ENCODE measurements at regions not wholly inside any gene's neighbourhood (a gene's known extent, or its start where the extent isn't known, plus 50 kb on each side); places are given as distances from the start of the nearest gene placed in this dataset.
"Not testable (repeated sequence)": the region's sequence is repeated elsewhere in the genome, so short reads cannot be mapped to it uniquely, and the experiment has no call there.

DNA sequence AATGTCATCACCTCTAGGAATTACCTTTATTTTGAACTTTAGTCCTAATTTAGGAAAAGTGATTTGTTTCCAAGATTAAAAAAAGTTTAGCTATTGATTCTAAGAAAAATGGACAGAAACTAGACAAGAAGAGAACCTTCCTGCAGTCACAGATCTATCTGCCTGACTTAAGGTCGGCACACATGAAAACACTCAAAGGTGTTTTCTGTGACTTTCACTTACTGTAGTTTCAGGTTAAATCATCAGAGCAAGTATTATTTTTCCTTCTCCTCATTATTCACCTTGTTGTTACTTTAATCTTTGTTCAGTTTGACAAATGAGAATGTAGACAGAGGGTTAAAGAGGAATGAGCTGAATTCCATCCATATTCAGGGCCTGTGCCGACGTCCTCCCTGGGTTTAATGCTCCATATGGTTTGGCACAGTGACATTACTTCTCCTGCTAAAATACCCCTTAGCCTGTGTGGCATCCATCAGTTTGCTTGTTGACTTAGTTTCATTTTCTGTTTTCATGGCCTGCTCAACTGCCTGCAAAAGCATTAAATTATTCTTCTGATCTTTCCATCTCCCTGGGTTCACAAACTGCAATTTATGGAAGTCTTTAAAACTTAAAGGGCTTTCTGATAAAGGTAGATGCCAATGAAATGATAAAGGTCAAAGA lies 352.7 kb downstream of the NKX6-1 start:
- H3K36me3 Mint-ChIP-seq (ENCODE audit: low read depth) = no peaks in the 10 kb centered on the region
- no peak overlapping the region for H3K4me3 Mint-ChIP-seq
- H3K27me3 Mint-ChIP-seq = no peaks in the 10 kb centered on the region
- CTCF ChIA-PET = no interaction called here
- H3K4me1 Mint-ChIP-seq = no peaks in the 10 kb centered on the region
- POLR2A ChIA-PET = no interaction called here
- H3K27ac Mint-ChIP-seq = no peak overlapping the region
- DNase-seq = no peak
- no peaks in the 10 kb centered on the region for H3K9me3 Mint-ChIP-seq

GRCh38 chr4:84145176-84145575 lies 353.9 kb downstream of the NKX6-1 start:
- CTCF ChIA-PET = no interaction called here
- POLR2A ChIA-PET = no interaction called here
- no peaks in the 10 kb centered on the region for H3K36me3 Mint-ChIP-seq (ENCODE audit: low read depth)
- no peaks in the 10 kb centered on the region for H3K9me3 Mint-ChIP-seq
- no peak for DNase-seq
- H3K27ac Mint-ChIP-seq = no peak overlapping the region
- H3K4me3 Mint-ChIP-seq = no peak overlapping the region
- no peaks in the 10 kb centered on the region for H3K27me3 Mint-ChIP-seq
- no peaks in the 10 kb centered on the region for H3K4me1 Mint-ChIP-seq

DNA sequence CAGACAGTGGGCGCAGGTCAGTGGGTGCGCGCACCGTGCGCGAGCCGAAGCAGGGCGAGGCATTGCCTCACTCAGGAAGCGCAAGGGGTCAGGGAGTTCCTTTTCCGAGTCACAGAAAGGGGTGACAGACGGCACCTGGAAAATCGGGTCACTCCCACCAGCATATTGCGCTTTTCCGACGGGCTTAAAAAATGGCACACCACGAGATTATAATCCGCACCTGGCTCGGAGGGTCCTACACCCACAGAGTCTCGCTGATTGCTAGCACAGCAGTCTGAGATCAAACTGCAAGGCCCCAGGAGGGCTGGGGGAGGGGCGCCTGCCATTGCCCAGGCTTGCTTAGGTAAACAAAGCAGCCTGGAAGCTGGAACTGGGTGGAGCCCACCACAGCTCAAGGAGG lies 372.2 kb downstream of the NKX6-1 start:
- H3K9me3 Mint-ChIP-seq; H3K4me3 Mint-ChIP-seq; H3K27ac Mint-ChIP-seq; H3K27me3 Mint-ChIP-seq; DNase-seq; H3K36me3 Mint-ChIP-seq (ENCODE audit: low read depth); POLR2A ChIA-PET; CTCF ChIA-PET; H3K4me1 Mint-ChIP-seq: not testable (repeated sequence)

DNA sequence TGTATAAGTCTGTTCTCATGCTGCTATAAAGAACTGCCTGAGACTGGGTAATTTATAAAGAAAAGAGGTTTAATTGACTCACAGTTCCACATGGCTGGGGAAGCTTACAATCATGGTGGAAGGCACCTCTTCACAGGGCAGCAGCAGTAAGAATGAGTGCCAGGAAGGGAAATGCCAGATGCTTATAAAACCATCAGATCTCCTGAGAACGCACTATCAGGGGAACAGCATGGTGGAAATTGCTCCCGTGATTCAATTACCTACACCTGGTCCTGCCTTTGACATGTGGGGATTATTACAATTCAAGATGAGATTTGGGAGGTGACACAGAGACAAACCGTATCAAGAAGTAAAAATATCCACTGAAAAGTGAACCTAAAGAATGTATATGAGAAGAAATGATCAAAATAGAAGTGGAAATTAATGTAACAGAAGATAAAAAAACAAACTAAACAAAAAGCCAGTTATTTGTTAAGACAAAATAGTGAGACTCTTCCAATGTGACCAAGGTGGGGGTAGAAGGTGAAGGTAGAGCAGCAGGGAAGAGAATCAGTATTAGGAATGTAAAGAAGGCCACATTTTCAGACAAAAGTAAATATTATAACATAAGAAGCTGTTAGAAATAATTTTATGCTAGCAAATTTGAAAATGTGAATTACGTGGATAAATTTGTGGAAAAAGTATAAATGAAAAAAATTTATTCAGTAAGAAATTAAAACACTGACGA lies 372.9 kb downstream of the NKX6-1 start:
- POLR2A ChIA-PET = no interaction called here
- Mint-ChIP-seq H3K9me3 (peaks cover 4% of the 10 kb centered on the region), H3K36me3 (ENCODE audit: low read depth) (no peaks in the 10 kb centered on the region), H3K27me3 (no peaks in the 10 kb centered on the region), H3K4me1 (no peaks in the 10 kb centered on the region), H3K4me3 (no peak overlapping the region), H3K27ac (no peak overlapping the region)
- CTCF ChIA-PET = no interaction called here
- no peak for DNase-seq

DNA sequence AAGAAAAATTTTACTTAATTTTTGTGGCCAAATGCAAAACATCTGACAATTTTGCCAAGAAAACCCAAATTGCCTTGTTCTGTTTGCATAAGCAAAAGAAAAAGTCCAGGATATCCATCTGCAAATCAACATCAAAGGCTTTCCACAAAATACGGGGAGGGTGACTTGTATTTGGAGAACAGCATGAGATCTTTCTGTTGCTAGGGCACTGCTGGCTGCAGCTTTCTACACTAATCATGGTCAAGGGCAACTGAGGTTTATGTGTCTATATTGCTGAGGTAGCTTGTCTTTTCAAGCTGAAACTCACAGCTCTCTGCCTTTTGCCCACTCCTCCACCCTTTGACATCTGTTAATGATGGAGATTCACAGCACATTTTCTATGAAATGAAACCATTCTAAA lies 389.1 kb downstream of the NKX6-1 start:
- Mint-ChIP-seq H3K36me3 (ENCODE audit: low read depth) (no peaks in the 10 kb centered on the region), H3K9me3 (no peaks in the 10 kb centered on the region), H3K27ac (no peak overlapping the region), H3K4me1 (no peaks in the 10 kb centered on the region), H3K27me3 (no peaks in the 10 kb centered on the region), H3K4me3 (no peak overlapping the region)
- CTCF ChIA-PET = no interaction called here
- no peak for DNase-seq
- POLR2A ChIA-PET = no interaction called here

DNA sequence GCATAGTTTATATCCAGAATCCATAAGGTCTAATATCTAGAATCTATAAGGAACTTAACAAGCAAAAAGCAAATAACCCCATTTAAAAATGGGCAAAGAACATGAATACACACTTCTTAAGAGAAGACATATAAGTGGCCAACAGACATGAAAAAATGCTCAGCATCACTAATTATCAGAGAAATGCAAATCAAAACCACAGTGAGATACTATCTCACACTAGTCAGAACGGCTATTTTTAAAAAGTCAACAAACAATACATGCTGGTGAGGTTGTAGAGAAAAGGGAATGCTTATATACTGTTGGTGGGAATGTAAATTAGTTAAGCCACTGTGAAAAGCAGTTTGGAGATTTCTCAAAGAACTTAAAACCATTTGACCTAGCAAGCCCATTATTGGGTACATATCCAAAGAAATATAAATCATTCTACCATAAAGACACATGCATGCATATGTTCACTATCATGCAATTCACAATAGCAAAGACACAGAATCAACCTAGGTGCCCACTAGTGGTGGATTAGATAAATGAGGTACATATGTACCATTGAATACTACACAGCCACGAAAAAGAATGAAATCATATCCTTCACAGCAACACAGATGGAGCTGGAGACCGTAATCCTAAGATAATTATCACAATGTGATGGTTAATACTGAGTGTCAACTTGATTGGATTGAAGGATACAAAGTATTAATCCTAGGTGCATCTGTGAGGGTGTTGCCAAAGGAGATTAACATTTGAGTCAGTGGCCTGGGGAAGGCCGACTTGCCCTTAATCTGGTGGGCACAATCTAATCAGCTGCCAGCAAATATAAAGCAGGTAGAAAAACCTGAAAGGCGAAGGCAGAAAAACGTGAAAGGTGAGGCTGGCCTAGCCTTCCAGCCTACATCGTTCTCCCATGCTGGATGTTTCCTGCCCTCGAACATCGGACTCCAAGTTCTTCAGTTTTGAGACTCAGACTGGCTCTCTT lies 397.2 kb downstream of the NKX6-1 start:
- DNase-seq; H3K36me3 Mint-ChIP-seq (ENCODE audit: low read depth); H3K9me3 Mint-ChIP-seq; CTCF ChIA-PET; H3K27ac Mint-ChIP-seq; H3K4me1 Mint-ChIP-seq; H3K4me3 Mint-ChIP-seq; H3K27me3 Mint-ChIP-seq; POLR2A ChIA-PET: not testable (repeated sequence)

GRCh38 chr4:84100071-84100470 lies 399.0 kb downstream of the NKX6-1 start:
- no peaks in the 10 kb centered on the region for H3K4me1 Mint-ChIP-seq
- no peaks in the 10 kb centered on the region for H3K9me3 Mint-ChIP-seq
- H3K27ac Mint-ChIP-seq = no peak overlapping the region
- no peaks in the 10 kb centered on the region for H3K36me3 Mint-ChIP-seq (ENCODE audit: low read depth)
- H3K27me3 Mint-ChIP-seq = no peaks in the 10 kb centered on the region
- CTCF ChIA-PET = no interaction called here
- DNase-seq = no peak
- H3K4me3 Mint-ChIP-seq = no peak overlapping the region
- POLR2A ChIA-PET = no interaction called here

DNA sequence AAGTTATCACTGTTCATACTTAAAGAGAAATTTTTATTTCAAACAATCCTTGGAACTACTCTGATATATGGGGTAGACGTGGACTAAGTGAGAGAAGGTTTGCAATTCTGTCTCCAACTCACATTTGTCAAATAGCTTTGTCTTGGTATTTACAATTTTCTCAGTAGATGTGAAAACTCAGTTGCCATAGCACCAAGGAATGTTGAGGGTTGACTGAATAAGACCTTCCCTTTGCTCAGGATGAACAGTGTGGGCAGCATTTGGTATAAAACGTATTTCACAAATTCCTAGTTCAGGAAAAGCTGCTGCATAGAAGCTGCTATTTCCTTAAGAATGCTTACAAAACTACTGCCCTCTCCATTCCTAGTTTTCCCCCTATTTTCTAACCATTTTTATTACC lies 399.5 kb downstream of the NKX6-1 start:
- H3K27me3 Mint-ChIP-seq = no peaks in the 10 kb centered on the region
- no peaks in the 10 kb centered on the region for H3K4me1 Mint-ChIP-seq
- DNase-seq = no peak
- ChIA-PET CTCF (no interaction called here), POLR2A (no interaction called here)
- H3K36me3 Mint-ChIP-seq (ENCODE audit: low read depth) = no peaks in the 10 kb centered on the region
- no peaks in the 10 kb centered on the region for H3K9me3 Mint-ChIP-seq
- no peak overlapping the region for H3K4me3 Mint-ChIP-seq
- H3K27ac Mint-ChIP-seq = no peak overlapping the region

DNA sequence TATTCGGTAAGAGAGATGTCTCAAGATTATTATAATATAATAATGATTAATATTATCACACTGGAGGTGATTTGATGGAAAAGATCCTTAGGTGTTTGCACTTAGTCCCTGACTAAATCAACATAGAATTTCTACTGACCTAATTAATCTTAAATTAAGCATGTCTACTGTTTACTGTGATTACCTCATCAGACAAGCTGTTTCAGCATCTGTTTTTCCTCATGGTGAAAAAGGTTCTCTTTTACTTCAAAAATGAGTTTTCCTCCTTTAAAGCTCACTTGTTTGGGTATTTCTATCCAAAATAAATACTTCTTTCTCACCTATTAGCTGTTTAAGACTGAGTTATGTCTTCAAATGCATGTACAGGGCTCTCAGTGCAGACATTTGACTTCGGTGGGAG lies 407.8 kb downstream of the NKX6-1 start:
- Mint-ChIP-seq H3K4me1 (no peaks in the 10 kb centered on the region), H3K9me3 (no peaks in the 10 kb centered on the region), H3K36me3 (ENCODE audit: low read depth) (no peaks in the 10 kb centered on the region), H3K27me3 (no peaks in the 10 kb centered on the region), H3K27ac (no peak overlapping the region), H3K4me3 (no peak overlapping the region)
- no peak for DNase-seq
- ChIA-PET POLR2A (no interaction called here), CTCF (no interaction called here)

DNA sequence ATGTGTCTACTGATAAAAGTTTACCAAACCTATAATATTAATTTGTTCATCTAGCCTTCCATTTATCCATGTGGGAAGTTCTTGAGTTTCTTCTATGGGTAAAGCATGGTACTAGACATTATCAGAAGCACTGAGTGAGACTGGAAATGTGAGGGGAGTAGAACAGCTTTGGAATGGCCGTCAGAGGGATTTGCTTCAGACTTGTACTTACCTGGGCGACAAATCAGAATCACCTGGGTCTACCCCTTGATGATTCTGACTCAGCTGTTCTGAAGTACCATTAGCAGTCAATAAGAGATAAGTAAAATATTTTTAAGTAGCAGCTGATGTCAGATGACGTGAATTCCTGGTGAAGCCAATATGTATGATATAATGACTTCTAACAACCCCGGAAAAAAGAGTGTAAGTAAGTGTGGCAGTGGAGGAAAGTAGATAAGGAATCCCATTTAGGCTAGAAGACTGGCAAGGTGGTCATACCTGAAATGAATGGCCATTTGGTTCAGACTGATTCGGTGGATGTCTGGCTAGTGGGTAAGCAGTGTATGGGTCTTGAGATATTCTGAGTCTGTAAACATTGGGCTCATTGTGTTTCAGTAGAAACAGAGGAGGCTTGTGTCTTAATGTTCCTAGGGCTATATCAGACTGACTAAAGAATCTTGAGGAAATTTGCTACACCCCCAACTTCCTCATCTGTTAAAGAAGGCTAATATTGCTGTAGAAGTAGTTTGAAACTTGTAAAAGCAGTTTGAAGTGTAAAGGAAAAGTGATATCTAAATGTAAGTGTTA lies 409.2 kb downstream of the NKX6-1 start:
- H3K9me3 Mint-ChIP-seq = no peaks in the 10 kb centered on the region
- no peaks in the 10 kb centered on the region for H3K36me3 Mint-ChIP-seq (ENCODE audit: low read depth)
- CTCF ChIA-PET = no interaction called here
- no peaks in the 10 kb centered on the region for H3K4me1 Mint-ChIP-seq
- no peak overlapping the region for H3K4me3 Mint-ChIP-seq
- no peaks in the 10 kb centered on the region for H3K27me3 Mint-ChIP-seq
- no peak overlapping the region for H3K27ac Mint-ChIP-seq
- DNase-seq = no peak
- POLR2A ChIA-PET = no interaction called here

- CTCF ChIA-PET = no interaction called here
- Mint-ChIP-seq H3K4me3 (no peak overlapping the region), H3K4me1 (no peaks in the 10 kb centered on the region), H3K9me3 (peaks cover 4% of the 10 kb centered on the region), H3K36me3 (ENCODE audit: low read depth) (no peaks in the 10 kb centered on the region), H3K27ac (no peak overlapping the region), H3K27me3 (no peaks in the 10 kb centered on the region)
- no peak for DNase-seq
- POLR2A ChIA-PET = no interaction called here
Observed at GRCh38 chr4:84085986-84086385, 413.1 kb downstream of the NKX6-1 start.

DNA sequence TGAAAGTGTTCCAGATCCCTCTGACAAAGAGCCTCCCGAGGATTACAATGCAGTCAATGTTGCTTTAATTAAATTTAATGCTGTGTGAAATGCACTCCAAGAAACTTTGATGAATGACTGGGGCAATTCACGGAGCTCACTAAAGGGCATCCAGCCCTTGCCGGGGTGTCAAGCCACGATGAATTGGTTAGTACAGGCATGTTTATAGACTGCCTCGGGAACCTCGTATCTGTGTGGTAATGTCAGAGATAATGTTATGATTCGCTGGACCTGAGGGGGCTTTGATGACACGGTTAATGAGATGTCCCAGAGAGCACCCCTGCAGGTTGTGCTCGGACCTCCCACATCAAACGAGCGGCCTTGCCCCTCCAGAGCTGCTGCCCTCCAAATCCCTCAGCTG lies 428.8 kb downstream of the NKX6-1 start:
- Mint-ChIP-seq H3K4me1 (no peaks in the 10 kb centered on the region), H3K27ac (no peak overlapping the region), H3K4me3 (no peak overlapping the region), H3K9me3 (no peaks in the 10 kb centered on the region), H3K27me3 (no peaks in the 10 kb centered on the region), H3K36me3 (ENCODE audit: low read depth) (no peaks in the 10 kb centered on the region)
- ChIA-PET POLR2A (no interaction called here), CTCF (no interaction called here)
- DNase-seq = no peak

DNA sequence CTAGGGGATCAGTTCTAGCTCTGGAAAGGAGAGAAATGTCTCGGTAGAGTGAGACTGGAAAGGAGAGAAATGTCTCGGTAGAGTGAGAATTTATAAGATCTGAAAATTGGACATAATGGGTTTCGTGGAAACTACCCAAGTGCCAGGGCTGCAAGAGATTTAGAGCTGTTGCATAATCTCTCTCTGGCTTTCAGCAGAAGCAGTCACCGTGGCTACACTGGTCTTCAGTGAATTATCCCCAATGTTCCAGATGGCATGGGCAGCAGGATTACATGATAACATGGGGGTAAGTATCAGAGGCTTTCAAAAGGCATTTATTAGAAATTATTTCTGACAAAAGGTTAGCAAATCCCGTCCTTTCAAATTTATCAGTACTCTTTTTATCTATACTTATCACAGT lies 435.5 kb downstream of the NKX6-1 start:
- CTCF ChIA-PET = no interaction called here
- DNase-seq = no peak
- no peaks in the 10 kb centered on the region for H3K9me3 Mint-ChIP-seq
- no peaks in the 10 kb centered on the region for H3K36me3 Mint-ChIP-seq (ENCODE audit: low read depth)
- H3K4me3 Mint-ChIP-seq = no peak overlapping the region
- POLR2A ChIA-PET = no interaction called here
- no peak overlapping the region for H3K27ac Mint-ChIP-seq
- no peaks in the 10 kb centered on the region for H3K4me1 Mint-ChIP-seq
- no peaks in the 10 kb centered on the region for H3K27me3 Mint-ChIP-seq

All from activated CD4-positive, alpha-beta memory T cell treated with anti-CD3 and anti-CD28 coated beads, Interleukin-2, amount 10 ng/mL, durations not matched to agents 7 days and 5 days (primary cell).